ENCODE measurements at regions not wholly inside any gene's neighbourhood (a gene's known extent, or its start where the extent isn't known, plus 50 kb on each side); places are given as distances from the start of the nearest gene placed in this dataset.

- TF ChIP-seq CTCF (IDR thresholded peaks at IDR 0.05) (no peak), POLR2A (IDR thresholded peaks at IDR 0.05) (no peak)
These were observed 270.6 kb downstream of the PBX3 start for GRCh38 chr9:126017758-126018157.
